Endothelial cell (in vitro differentiated cells): ENCODE measurements at regions not wholly inside any gene's neighbourhood (a gene's known extent, or its start where the extent isn't known, plus 50 kb on each side); places are given as distances from the start of the nearest gene placed in this dataset.

Experiments used
- DNase-seq: peaks from one replicate; pipeline ENCODE4 v3.0.0; 2021; ENCODE audit warnings: low spot score
- H3K27ac Mint-ChIP-seq: one replicate; pipeline ENCODE4 v1.8.0; 2021; ENCODE audit warnings: mixed read lengths, inconsistent platforms; ENCODE audit not compliant: unreplicated experiment
- H3K27me3 Mint-ChIP-seq: one replicate; pipeline ENCODE4 v1.8.0; 2021; ENCODE audit warnings: mild to moderate bottlenecking, moderate library complexity, mixed read lengths, inconsistent platforms; ENCODE audit not compliant: unreplicated experiment
- H3K36me3 Mint-ChIP-seq: one replicate; pipeline ENCODE4 v1.8.0; 2021; ENCODE audit warnings: mild to moderate bottlenecking, low read depth, mixed read lengths, inconsistent platforms; ENCODE audit not compliant: unreplicated experiment
- H3K4me1 Mint-ChIP-seq: one replicate; pipeline ENCODE4 v1.8.0; 2021; ENCODE audit warnings: mild to moderate bottlenecking, mixed read lengths, inconsistent platforms; ENCODE audit not compliant: unreplicated experiment
- H3K4me3 Mint-ChIP-seq: one replicate; pipeline ENCODE4 v1.8.0; 2021; ENCODE audit warnings: mild to moderate bottlenecking, mixed read lengths, inconsistent platforms; ENCODE audit not compliant: unreplicated experiment
- H3K9me3 Mint-ChIP-seq: one replicate; pipeline ENCODE4 v1.8.0; 2021; ENCODE audit warnings: mixed read lengths, inconsistent platforms; ENCODE audit not compliant: unreplicated experiment
- CTCF ChIP-seq: fragments of 200-600 bp; sonication (generic); IDR thresholded peaks from one replicate; pipeline ENCODE4 v1.5.0; 2021; ENCODE audit warnings: antibody characterized with exemption; ENCODE audit not compliant: unreplicated experiment

GRCh38 chr20:39109933-39110818 lies 148.0 kb downstream of the DHX35 start:
- no peak for TF ChIP-seq CTCF
- no peak for DNase-seq
- H3K4me1 Mint-ChIP-seq = peaks cover 19% of the 10 kb centered on the region
- H3K36me3 Mint-ChIP-seq = no peaks in the 10 kb centered on the region
- H3K4me3 Mint-ChIP-seq = no peak overlapping the region
- no peak overlapping the region for H3K27ac Mint-ChIP-seq
- peaks cover 2% of the 10 kb centered on the region for H3K27me3 Mint-ChIP-seq
- no peaks in the 10 kb centered on the region for H3K9me3 Mint-ChIP-seq

- H3K27ac Mint-ChIP-seq = no peak overlapping the region
- H3K9me3 Mint-ChIP-seq = no peaks in the 10 kb centered on the region
- H3K27me3 Mint-ChIP-seq = peaks cover 2% of the 10 kb centered on the region
- no peak for DNase-seq
- H3K4me1 Mint-ChIP-seq = peaks cover 19% of the 10 kb centered on the region
- no peaks in the 10 kb centered on the region for H3K36me3 Mint-ChIP-seq
- no peak overlapping the region for H3K4me3 Mint-ChIP-seq
- no peak for TF ChIP-seq CTCF
Measured at GRCh38 chr20:39108746-39109145, 146.6 kb downstream of the DHX35 start.

GRCh38 chr20:39107741-39108140 lies 145.6 kb downstream of the DHX35 start:
- H3K4me1 Mint-ChIP-seq = peaks cover 19% of the 10 kb centered on the region
- peaks cover 5% of the 10 kb centered on the region for H3K36me3 Mint-ChIP-seq
- H3K27ac Mint-ChIP-seq = no peak overlapping the region
- no peak for DNase-seq
- H3K27me3 Mint-ChIP-seq = peaks cover 4% of the 10 kb centered on the region
- H3K9me3 Mint-ChIP-seq = peaks cover 5% of the 10 kb centered on the region
- TF ChIP-seq CTCF = no peak
- H3K4me3 Mint-ChIP-seq = no peak overlapping the region

- Mint-ChIP-seq H3K9me3 (peaks cover 5% of the 10 kb centered on the region), H3K4me3 (no peak overlapping the region), H3K36me3 (peaks cover 5% of the 10 kb centered on the region), H3K4me1 (peaks cover 12% of the 10 kb centered on the region), H3K27me3 (peaks cover 3% of the 10 kb centered on the region), H3K27ac (no peak overlapping the region)
- DNase-seq = no peak
- TF ChIP-seq CTCF = no peak
Measured at GRCh38 chr20:39106791-39107190, 144.6 kb downstream of the DHX35 start.

GRCh38 chr20:39105551-39105950 lies 143.4 kb downstream of the DHX35 start:
- H3K9me3 Mint-ChIP-seq = peaks cover 5% of the 10 kb centered on the region
- peaks cover 5% of the 10 kb centered on the region for H3K27me3 Mint-ChIP-seq
- no peak overlapping the region for H3K4me3 Mint-ChIP-seq
- H3K4me1 Mint-ChIP-seq = peaks cover 4% of the 10 kb centered on the region
- no peak overlapping the region for H3K27ac Mint-ChIP-seq
- no peak for DNase-seq
- no peak for TF ChIP-seq CTCF
- H3K36me3 Mint-ChIP-seq = peaks cover 5% of the 10 kb centered on the region
